SK-N-SH (cell line): ENCODE measurements at regions not wholly inside any gene's neighbourhood (a gene's known extent, or its start where the extent isn't known, plus 50 kb on each side); places are given as distances from the start of the nearest gene placed in this dataset.

Experiments
- CTCF ChIA-PET: fragments of 300-600, 350-600 bp; formaldehyde crosslinking; extraction: SDS; loops from one replicate; lab custom pipeline; 2021; lab: Yijun Ruan, JAX
- POLR2A ChIA-PET: fragments of 350-600 bp; sonication (Branson Sonifier 250); formaldehyde crosslinking; extraction: SDS; loops from one replicate; lab custom pipeline; 2020; ENCODE audit warnings: antibody characterized with exemption, inconsistent platforms; lab: Yijun Ruan, JAX
- DNase-seq: peaks from one replicate; pipeline ENCODE4 v3.0.0; 2012
- H2AFZ ChIP-seq: fragments of 200-600 bp; sonication (generic); 2 replicates; pipeline ENCODE4 v1.8.1; 2016; ENCODE audit warnings: antibody characterized with exemption, mild to moderate bottlenecking, low read depth
- H3F3A ChIP-seq: fragments of 200-600 bp; sonication (generic); replicated peaks from 2 replicates; pipeline ENCODE3; 2016; ENCODE audit warnings: antibody characterized with exemption, mild to moderate bottlenecking; ENCODE audit not compliant: insufficient read depth
- H3K27ac ChIP-seq, 2 experiments: fragments of 200-500 bp in 1 of 2; fragments of 200-600 bp in 1 of 2; sonication (Bioruptor generic) in 1 of 2; sonication (generic), shearing (Covaris generic) in 1 of 2; 2 replicates each; pipeline versions ENCODE4 v1.5.1 to v1.6.1; 2014 to 2016; ENCODE audit warnings: low read depth in 2 of 2, inconsistent platforms in 1 of 2, low read length in 1 of 2, mild to moderate bottlenecking in 1 of 2, mixed read lengths in 1 of 2
- H3K27me3 ChIP-seq: fragments of 200-600 bp; sonication (generic), shearing (Covaris generic); 2 replicates; pipeline ENCODE4 v1.6.1; 2016; ENCODE audit warnings: mixed run types; ENCODE audit not compliant: insufficient read depth
- H3K36me3 ChIP-seq, 2 experiments: fragments of 200-500 bp in 1 of 2; fragments of 200-600 bp in 1 of 2; sonication (Bioruptor generic) in 1 of 2; sonication (generic) in 1 of 2; replicated peaks in 1 of 2; 2 replicates each; pipeline versions ENCODE3 to v1.5.1; 2014 to 2016; ENCODE audit warnings: low read length in 1 of 2, mild to moderate bottlenecking in 1 of 2; ENCODE audit not compliant: insufficient read depth in 2 of 2, control insufficient read depth in 1 of 2
- H3K4me1 ChIP-seq, 2 experiments: fragments of 200-500 bp in 1 of 2; fragments of 200-600 bp in 1 of 2; sonication (Bioruptor generic) in 1 of 2; sonication (generic), shearing (Covaris generic) in 1 of 2; 2 replicates each; pipeline versions ENCODE4 v1.5.1 to v1.6.1; 2014 to 2016; ENCODE audit warnings: low read depth in 1 of 2, low read length in 1 of 2, mixed run types in 1 of 2; ENCODE audit not compliant: insufficient read depth in 2 of 2, control insufficient read depth in 1 of 2
- H3K4me2 ChIP-seq: fragments of 200-600 bp; sonication (generic), shearing (Covaris generic); 2 replicates; pipeline ENCODE4 v1.6.1; 2017; ENCODE audit warnings: mixed run types
- H3K4me3 ChIP-seq, 2 experiments: fragments of 200-500 bp in 1 of 2; fragments of 200-600 bp in 1 of 2; sonication (Bioruptor generic) in 1 of 2; sonication (generic), shearing (Covaris generic) in 1 of 2; 2 replicates each; pipeline versions ENCODE4 v1.5.1 to v1.8.1; 2014 to 2016; ENCODE audit warnings: low read depth in 2 of 2, inconsistent platforms in 1 of 2, low read length in 1 of 2, mild to moderate bottlenecking in 1 of 2, mixed read lengths in 1 of 2, moderate library complexity in 1 of 2
- H3K79me2 ChIP-seq: fragments of 200-600 bp; sonication (generic); 2 replicates; pipeline ENCODE4 v1.8.1; 2017; ENCODE audit warnings: mild to moderate bottlenecking; ENCODE audit not compliant: insufficient read depth
- H3K9ac ChIP-seq: fragments of 200-600 bp; sonication (generic); 2 replicates; pipeline ENCODE4 v1.6.1; 2017; ENCODE audit warnings: mixed run types
- H3K9me2 ChIP-seq: fragments of 200-600 bp; sonication (generic); 2 replicates; pipeline ENCODE4 v1.6.1; 2017; ENCODE audit warnings: mixed run types
- H3K9me3 ChIP-seq: fragments of 200-600 bp; sonication (generic); 2 replicates; pipeline ENCODE4 v1.6.1; 2017; ENCODE audit warnings: mixed run types, mild to moderate bottlenecking, moderate library complexity
- H4K20me1 ChIP-seq: fragments of 200-600 bp; sonication (generic); 2 replicates; pipeline ENCODE4 v1.6.1; 2017; ENCODE audit warnings: mild to moderate bottlenecking, mixed run types; ENCODE audit not compliant: insufficient read depth
- CTCF ChIP-seq: fragments of 200-600 bp; sonication (generic); IDR thresholded peaks from 2 replicates; pipeline ENCODE4 v1.6.1; 2017; ENCODE audit warnings: antibody characterized with exemption, mild to moderate bottlenecking, moderate library complexity
- ELF1 ChIP-seq: IDR thresholded peaks from 2 replicates; pipeline ENCODE4 v1.4.0; 2012
- EP300 ChIP-seq, 2 experiments: IDR thresholded peaks; 2 replicates each; pipeline versions ENCODE4 v1.4.0 to v1.6.1; 2012; ENCODE audit warnings: borderline replicate concordance in 1 of 2, low read depth in 1 of 2, low read length in 1 of 2
- EZH2phosphoT487 ChIP-seq: fragments of 200-600 bp; sonication (generic); IDR thresholded peaks from 2 replicates; pipeline ENCODE4 v1.6.1; 2017; ENCODE audit warnings: low read depth, mixed run types, mild to moderate bottlenecking, antibody characterized with exemption, moderate library complexity, borderline replicate concordance
- GABPA ChIP-seq: IDR thresholded peaks from 2 replicates; pipeline ENCODE4 v1.4.0; 2012; ENCODE audit warnings: low read depth, mild to moderate bottlenecking
- GATA2 ChIP-seq: sonication (generic); formaldehyde crosslinking; IDR thresholded peaks from 2 replicates; pipeline ENCODE4 v1.5.0; 2020; ENCODE audit warnings: mild to moderate bottlenecking, missing genetic modification reagents
- IRF3 ChIP-seq: fragments of 150-350 bp; IDR thresholded peaks from 2 replicates; pipeline ENCODE4 v1.6.1; 2016; ENCODE audit warnings: mild to moderate bottlenecking, low read depth, low read length
- JUND ChIP-seq: IDR thresholded peaks from 2 replicates; pipeline ENCODE4 v1.4.0; 2012
- MAX ChIP-seq: IDR thresholded peaks from 2 replicates; pipeline ENCODE4 v1.4.0; 2012; ENCODE audit warnings: low read depth
- MEF2A ChIP-seq: IDR thresholded peaks from 2 replicates; pipeline ENCODE4 v1.4.0; 2012; ENCODE audit warnings: low read depth, borderline replicate concordance
- PBX3 ChIP-seq: IDR thresholded peaks from 2 replicates; pipeline ENCODE4; 2012
- POLR2AphosphoS5 ChIP-seq: IDR thresholded peaks from 2 replicates; pipeline ENCODE4 v1.6.1; 2012; ENCODE audit warnings: low read depth, low read length
- RCOR1 ChIP-seq: fragments of 150-350 bp; IDR thresholded peaks from 2 replicates; pipeline ENCODE4 v1.6.1; 2017; ENCODE audit warnings: antibody characterized with exemption, low read length
- RFX5 ChIP-seq: IDR thresholded peaks from 2 replicates; pipeline ENCODE4 v1.6.1; 2012; ENCODE audit warnings: mild to moderate bottlenecking, improper control_type of control experiment, low read length
- SIN3A ChIP-seq: IDR thresholded peaks from 2 replicates; pipeline ENCODE4 v1.6.1; 2012; ENCODE audit warnings: low read depth, mild to moderate bottlenecking, low read length, moderate library complexity, borderline replicate concordance
- TAF1 ChIP-seq: IDR thresholded peaks from 2 replicates; pipeline ENCODE4 v1.6.1; 2012; ENCODE audit warnings: low read depth, mild to moderate bottlenecking, low read length, moderate library complexity, borderline replicate concordance
- TCF12 ChIP-seq: IDR thresholded peaks from 2 replicates; pipeline ENCODE4 v1.4.0; 2012
- YY1 ChIP-seq: IDR thresholded peaks from 2 replicates; pipeline ENCODE4 v1.4.0; 2012; ENCODE audit warnings: low read depth, mild to moderate bottlenecking
- WGBS: methylation state at CpG from one replicate; pipeline ENCODE4 v1.1.6; 2017; ENCODE audit warnings: low lambda C conversion rate; 5-methylcytosine and 5-hydroxymethylcytosine counted together

GRCh38 chr22:49713003-49713402 is 114.7 kb downstream of the BRD1 start:
- no peaks in the 10 kb centered on the region for H4K20me1 ChIP-seq
- POLR2A ChIA-PET: no interaction called here
- H3K4me3 ChIP-seq: no peak overlapping the region
- no peaks in the 10 kb centered on the region for H3K79me2 ChIP-seq
- H2AFZ ChIP-seq: no peak overlapping the region
- no peak overlapping the region for H3K27ac ChIP-seq
- no peak for DNase-seq
- peaks cover 0 to 4% of the 10 kb centered on the region in 2 experiments; a peak in 1 of 4 replicates for H3K4me1 ChIP-seq
- H3K9ac ChIP-seq: no peak overlapping the region
- no peaks in the 10 kb centered on the region for H3F3A ChIP-seq
- no peaks in the 10 kb centered on the region for H3K9me3 ChIP-seq
- H3K27me3 ChIP-seq: no peaks in the 10 kb centered on the region; the same call in 1 of the 2 replicates
- H3K36me3 ChIP-seq: no peaks in the 10 kb centered on the region
- H3K9me2 ChIP-seq: no peaks in the 10 kb centered on the region
- TF ChIP-seq IRF3 (no peak), TCF12 (no peak), MEF2A (no peak), GABPA (no peak), SIN3A (no peak), RFX5 (no peak), GATA2 (CRISPR knock-in tag) (no peak), JUND (no peak), CTCF (no peak), ELF1 (no peak), PBX3 (no peak), POLR2AphosphoS5 (no peak), TAF1 (no peak), EZH2phosphoT487 (no peak), EP300 (IDR thresholded peaks at IDR 0.05; ENCODE audit: borderline replicate concordance in 1 of 2, low read depth in 1 of 2, low read length in 1 of 2) (no peak), MAX (no peak), YY1 (no peak), RCOR1 (no peak)
- 35% methylated on average over 12 of the region's 15 CpGs for WGBS
- no peak overlapping the region for H3K4me2 ChIP-seq
- CTCF ChIA-PET: interaction anchor here (1.0 to 2.5 kb wide), 3 partner anchors 9 to 80 kb away, joined by 3 to 14 read pairs (median 4); no protein-coding TSS in a partner anchor
